ENCODE measurements at regions not wholly inside any gene's neighbourhood (a gene's known extent, or its start where the extent isn't known, plus 50 kb on each side); places are given as distances from the start of the nearest gene placed in this dataset.

DNA sequence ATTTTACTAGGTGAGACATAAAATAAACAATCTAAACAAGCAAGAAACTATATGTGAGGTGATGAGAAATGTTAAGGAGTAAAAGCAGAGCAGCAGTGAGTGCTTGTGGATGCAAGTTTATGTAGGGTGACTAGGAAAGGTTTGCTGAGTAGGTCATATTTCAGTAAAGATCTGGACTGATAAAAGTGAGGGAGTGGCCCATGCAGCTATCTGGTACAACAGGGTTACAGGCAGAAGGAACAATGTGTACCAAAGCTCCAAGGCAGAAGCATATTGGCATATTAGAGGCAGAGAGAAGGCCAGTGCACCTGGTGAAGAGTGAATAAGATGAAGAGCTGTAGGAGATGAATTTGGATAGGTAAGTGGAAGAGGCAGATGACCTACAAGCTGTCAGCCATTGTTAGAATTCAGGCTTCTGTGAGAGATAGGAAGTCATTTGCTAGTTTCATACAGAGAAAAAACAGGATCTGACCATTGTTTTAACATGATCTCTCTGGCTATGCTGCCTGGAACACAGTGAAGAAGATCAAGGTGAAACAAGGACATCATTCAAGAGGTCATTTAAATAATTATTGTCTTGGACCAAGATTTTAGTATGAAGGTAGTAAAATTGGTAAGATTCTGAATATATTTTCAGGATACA, 274.6 kb downstream of the ANKRD50 start:
- no peaks in the 10 kb centered on the region for H3K36me3 ChIP-seq (ENCODE audit: control insufficient read depth, insufficient read depth, low read length)
- no peaks in the 10 kb centered on the region for H3K79me2 ChIP-seq (ENCODE audit: control insufficient read depth, insufficient read depth, low read length)
- H3K27ac ChIP-seq (ENCODE audit: insufficient read depth, low read length): no peak overlapping the region
- no peaks in the 10 kb centered on the region for H3K4me1 ChIP-seq (ENCODE audit: control insufficient read depth, extremely low read depth, insufficient read depth, low read length)
- H3K9me3 ChIP-seq (ENCODE audit: control insufficient read depth, insufficient read depth, low read depth, low read length): no peaks in the 10 kb centered on the region
- no peak overlapping the region for H3K9ac ChIP-seq (ENCODE audit: insufficient read depth, low read length)
- no peak overlapping the region for H3K4me2 ChIP-seq (ENCODE audit: extremely low read depth, insufficient read depth, low read length)
- H2AFZ ChIP-seq (ENCODE audit: low read length): no peak overlapping the region
- H3K4me3 ChIP-seq (replicated peaks in 1 of 4; ENCODE audit: control extremely low read depth in 1 of 4, insufficient read depth in 1 of 4, low read depth in 3 of 4, low read length in 4 of 4): no peak overlapping the region
- H4K20me1 ChIP-seq (ENCODE audit: control insufficient read depth, extremely low read depth, insufficient read depth, low read length): no peaks in the 10 kb centered on the region
- no peak for TF ChIP-seq EZH2 (IDR thresholded peaks at IDR 0.05; ENCODE audit: low read length, missing control alignments)
- TF ChIP-seq, protein P1, sequence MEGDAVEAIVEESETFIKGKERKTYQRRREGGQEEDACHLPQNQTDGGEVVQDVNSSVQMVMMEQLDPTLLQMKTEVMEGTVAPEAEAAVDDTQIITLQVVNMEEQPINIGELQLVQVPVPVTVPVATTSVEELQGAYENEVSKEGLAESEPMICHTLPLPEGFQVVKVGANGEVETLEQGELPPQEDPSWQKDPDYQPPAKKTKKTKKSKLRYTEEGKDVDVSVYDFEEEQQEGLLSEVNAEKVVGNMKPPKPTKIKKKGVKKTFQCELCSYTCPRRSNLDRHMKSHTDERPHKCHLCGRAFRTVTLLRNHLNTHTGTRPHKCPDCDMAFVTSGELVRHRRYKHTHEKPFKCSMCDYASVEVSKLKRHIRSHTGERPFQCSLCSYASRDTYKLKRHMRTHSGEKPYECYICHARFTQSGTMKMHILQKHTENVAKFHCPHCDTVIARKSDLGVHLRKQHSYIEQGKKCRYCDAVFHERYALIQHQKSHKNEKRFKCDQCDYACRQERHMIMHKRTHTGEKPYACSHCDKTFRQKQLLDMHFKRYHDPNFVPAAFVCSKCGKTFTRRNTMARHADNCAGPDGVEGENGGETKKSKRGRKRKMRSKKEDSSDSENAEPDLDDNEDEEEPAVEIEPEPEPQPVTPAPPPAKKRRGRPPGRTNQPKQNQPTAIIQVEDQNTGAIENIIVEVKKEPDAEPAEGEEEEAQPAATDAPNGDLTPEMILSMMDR (conservative IDR thresholded peaks at IDR 0.05 in 1 of 2, IDR thresholded peaks at IDR 0.05 in 1 of 2; ENCODE audit: low read depth in 1 of 2, low read length in 2 of 2): no peak
- DNase-seq (ENCODE audit: low read depth in 2 of 2): no peak
- H3K27me3 ChIP-seq (ENCODE audit: control insufficient read depth, insufficient read depth, low read length): no peaks in the 10 kb centered on the region

DNA sequence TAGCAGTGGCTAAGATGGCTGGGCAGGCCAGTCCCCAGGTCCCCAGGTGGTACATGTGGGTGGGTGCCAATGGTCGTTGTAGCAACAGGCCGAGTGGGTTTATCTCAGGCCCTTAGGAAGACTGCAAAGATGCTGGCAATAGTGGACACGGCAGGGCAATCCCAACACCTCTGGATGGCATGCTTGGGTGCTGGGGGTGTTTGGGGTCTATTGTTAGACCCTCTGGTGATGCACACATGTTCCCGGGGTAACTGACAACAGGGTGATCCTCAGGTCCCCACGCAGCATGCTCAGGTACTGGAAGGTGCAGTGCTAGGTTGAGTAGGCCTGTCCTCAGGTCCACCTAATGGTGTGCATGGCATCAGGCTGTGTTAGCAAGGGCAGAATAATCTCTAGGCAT, 267.5 kb downstream of the ANKRD50 start:
- TF ChIP-seq, protein P1 (conservative IDR thresholded peaks at IDR 0.05 in 1 of 2, IDR thresholded peaks at IDR 0.05 in 1 of 2; ENCODE audit: low read depth in 1 of 2, low read length in 2 of 2): no peak
- TF ChIP-seq EZH2 (IDR thresholded peaks at IDR 0.05; ENCODE audit: low read length, missing control alignments): no peak
- H3K27me3 ChIP-seq (ENCODE audit: control insufficient read depth, insufficient read depth, low read length): no peaks in the 10 kb centered on the region

DNA sequence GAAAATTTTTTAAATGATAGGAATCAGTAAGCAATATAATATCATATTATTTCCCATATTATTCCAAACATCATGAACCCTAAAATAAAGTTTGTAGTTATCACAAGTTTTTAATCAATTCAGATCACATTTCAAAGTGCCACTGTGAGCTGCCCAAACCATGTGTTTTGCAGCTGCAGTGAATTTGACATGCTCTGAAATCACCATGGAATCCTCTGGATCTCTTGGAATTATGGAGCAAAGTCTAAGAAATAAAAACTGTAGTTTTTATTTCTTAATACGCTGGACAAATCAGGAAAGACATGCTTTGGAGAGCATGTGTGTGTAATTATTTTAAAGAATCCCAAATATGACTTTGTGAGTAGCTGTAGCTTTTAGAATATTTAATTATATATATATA, 262.7 kb downstream of the ANKRD50 start:
- Histone ChIP-seq H3K4me2 (ENCODE audit: extremely low read depth, insufficient read depth, low read length) (no peak overlapping the region), H3K4me1 (ENCODE audit: control insufficient read depth, extremely low read depth, insufficient read depth, low read length) (peaks cover 5% of the 10 kb centered on the region), H4K20me1 (ENCODE audit: control insufficient read depth, extremely low read depth, insufficient read depth, low read length) (no peaks in the 10 kb centered on the region), H3K9me3 (ENCODE audit: control insufficient read depth, insufficient read depth, low read depth, low read length) (no peaks in the 10 kb centered on the region), H3K4me3 (replicated peaks in 1 of 4; ENCODE audit: control extremely low read depth in 1 of 4, insufficient read depth in 1 of 4, low read depth in 3 of 4, low read length in 4 of 4) (no peak overlapping the region), H3K36me3 (ENCODE audit: control insufficient read depth, insufficient read depth, low read length) (no peaks in the 10 kb centered on the region), H3K27me3 (ENCODE audit: control insufficient read depth, insufficient read depth, low read length) (no peaks in the 10 kb centered on the region), H3K27ac (ENCODE audit: insufficient read depth, low read length) (no peak overlapping the region), H3K79me2 (ENCODE audit: control insufficient read depth, insufficient read depth, low read length) (no peaks in the 10 kb centered on the region), H2AFZ (ENCODE audit: low read length) (no peak overlapping the region), H3K9ac (ENCODE audit: insufficient read depth, low read length) (no peak overlapping the region)
- TF ChIP-seq EZH2 (IDR thresholded peaks at IDR 0.05; ENCODE audit: low read length, missing control alignments): no peak
- TF ChIP-seq, protein P1 (conservative IDR thresholded peaks at IDR 0.05 in 1 of 2, IDR thresholded peaks at IDR 0.05 in 1 of 2; ENCODE audit: low read depth in 1 of 2, low read length in 2 of 2): no peak
- no peak for DNase-seq (ENCODE audit: low read depth in 2 of 2)

More for the DNA sequence above, 267.5 kb downstream of the ANKRD50 start:
- no peak overlapping the region for H3K4me2 ChIP-seq (ENCODE audit: extremely low read depth, insufficient read depth, low read length)
- DNase-seq (ENCODE audit: low read depth in 2 of 2): no peak
- H3K79me2 ChIP-seq (ENCODE audit: control insufficient read depth, insufficient read depth, low read length): no peaks in the 10 kb centered on the region
- H2AFZ ChIP-seq (ENCODE audit: low read length): no peak overlapping the region
- H3K4me1 ChIP-seq (ENCODE audit: control insufficient read depth, extremely low read depth, insufficient read depth, low read length): peaks cover 5% of the 10 kb centered on the region
- H3K9ac ChIP-seq (ENCODE audit: insufficient read depth, low read length): no peak overlapping the region
- H4K20me1 ChIP-seq (ENCODE audit: control insufficient read depth, extremely low read depth, insufficient read depth, low read length): no peaks in the 10 kb centered on the region
- H3K4me3 ChIP-seq (replicated peaks in 1 of 4; ENCODE audit: control extremely low read depth in 1 of 4, insufficient read depth in 1 of 4, low read depth in 3 of 4, low read length in 4 of 4): no peak overlapping the region
- no peaks in the 10 kb centered on the region for H3K9me3 ChIP-seq (ENCODE audit: control insufficient read depth, insufficient read depth, low read depth, low read length)
- H3K36me3 ChIP-seq (ENCODE audit: control insufficient read depth, insufficient read depth, low read length): no peaks in the 10 kb centered on the region
- H3K27ac ChIP-seq (ENCODE audit: insufficient read depth, low read length): no peak overlapping the region

Measured in fibroblast of lung (primary cell).